NT2/D1 (cell line): ENCODE measurements at regions not wholly inside any gene's neighbourhood (a gene's known extent, or its start where the extent isn't known, plus 50 kb on each side); places are given as distances from the start of the nearest gene placed in this dataset.

Experiments
- DNase-seq: peaks from one replicate; pipeline ENCODE4 v3.0.0-alpha.2; 2011; ENCODE audit warnings: low read depth, low spot score
- H3K27me3 ChIP-seq: 2 replicates; pipeline ENCODE4 v1.6.0; 2011; ENCODE audit warnings: mild to moderate bottlenecking; ENCODE audit not compliant: insufficient read length, insufficient read depth
- H3K36me3 ChIP-seq: 2 replicates; pipeline ENCODE4 v1.6.1; 2011; ENCODE audit warnings: mild to moderate bottlenecking, low read length, mixed read lengths; ENCODE audit not compliant: insufficient read depth, insufficient read length
- H3K4me1 ChIP-seq: 2 replicates; pipeline ENCODE4 v1.5.1; 2011; ENCODE audit not compliant: insufficient read depth, insufficient read length
- H3K4me3 ChIP-seq: 2 replicates; pipeline ENCODE4 v1.5.1; 2011; ENCODE audit warnings: low read depth; ENCODE audit not compliant: insufficient read length
- H3K9ac ChIP-seq: 2 replicates; pipeline ENCODE4 v1.6.0; 2011; ENCODE audit warnings: low read depth; ENCODE audit not compliant: insufficient read length
- H3K9me3 ChIP-seq: 2 replicates; pipeline ENCODE4 v1.5.1; 2011; ENCODE audit warnings: mild to moderate bottlenecking, low read length; ENCODE audit not compliant: insufficient read depth
- SUZ12 ChIP-seq: IDR thresholded peaks from 2 replicates; pipeline ENCODE4 v1.6.1; 2011; ENCODE audit not compliant: insufficient read length, insufficient read depth; ENCODE audit errors: extremely low read depth
- YY1 ChIP-seq: IDR thresholded peaks from 2 replicates; pipeline ENCODE4 v1.6.1; 2011; ENCODE audit not compliant: insufficient read length, insufficient read depth
- ZNF274 ChIP-seq: IDR thresholded peaks from 2 replicates; pipeline ENCODE4 v1.6.1; 2011; ENCODE audit warnings: mild to moderate bottlenecking, low read depth, low read length

DNA sequence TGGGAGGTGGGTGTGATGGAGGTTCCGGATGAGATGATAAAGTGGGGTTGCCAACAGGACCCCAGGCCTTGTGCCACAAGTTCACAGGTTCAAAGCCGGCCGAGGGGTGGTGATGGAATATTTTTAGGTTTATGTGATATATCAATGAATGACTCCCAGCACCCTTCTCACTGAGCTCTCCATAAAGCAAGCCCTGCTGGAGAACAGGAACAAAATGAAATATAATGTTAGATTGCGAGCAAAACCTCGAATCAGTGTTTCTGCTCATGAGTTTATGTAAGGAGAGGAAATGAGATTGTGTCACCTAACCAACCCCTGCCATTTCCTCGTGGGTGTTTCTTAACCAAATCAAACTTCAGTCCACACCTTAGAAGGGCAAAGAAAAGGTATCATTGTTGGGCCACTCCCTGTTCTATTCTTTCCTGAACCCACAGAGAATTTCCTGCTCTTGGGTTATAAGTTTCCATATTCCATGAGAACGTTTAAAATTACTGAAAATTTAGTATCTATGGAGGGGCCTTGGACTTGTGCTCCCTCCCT, 192.2 kb upstream of the EXOC2 start:
- Histone ChIP-seq H3K4me3 (no peak overlapping the region), H3K4me1 (no peaks in the 10 kb centered on the region), H3K9me3 (no peaks in the 10 kb centered on the region), H3K36me3 (no peaks in the 10 kb centered on the region), H3K27me3 (no peaks in the 10 kb centered on the region), H3K9ac (no peak overlapping the region)
- TF ChIP-seq YY1 (no peak), SUZ12 (no peak), ZNF274 (no peak)
- no peak for DNase-seq

DNA sequence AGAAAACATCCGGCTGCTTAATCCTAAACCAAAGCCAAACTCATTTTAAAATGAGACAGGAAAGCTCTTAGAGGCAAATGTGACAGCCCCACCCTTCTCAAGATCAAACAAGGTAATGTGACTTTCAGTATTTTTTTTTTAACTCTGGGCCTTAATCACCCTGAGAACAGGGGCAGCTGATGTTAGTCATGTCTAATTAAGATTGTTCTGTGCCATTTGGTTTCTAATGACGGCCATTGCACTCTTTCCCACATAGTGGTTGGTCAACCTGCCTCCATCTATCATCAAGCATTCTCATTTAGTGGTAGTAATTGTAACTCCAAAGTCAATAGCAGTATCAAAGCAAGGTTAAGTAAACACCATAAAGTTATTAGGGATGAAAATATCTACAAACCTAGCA, 191.6 kb upstream of the EXOC2 start:
- DNase-seq: no peak
- TF ChIP-seq ZNF274 (no peak), SUZ12 (no peak), YY1 (no peak)
- no peak overlapping the region for H3K9ac ChIP-seq
- no peaks in the 10 kb centered on the region for H3K36me3 ChIP-seq
- no peaks in the 10 kb centered on the region for H3K27me3 ChIP-seq
- H3K4me3 ChIP-seq: no peak overlapping the region
- H3K4me1 ChIP-seq: no peaks in the 10 kb centered on the region
- H3K9me3 ChIP-seq: no peaks in the 10 kb centered on the region

DNA sequence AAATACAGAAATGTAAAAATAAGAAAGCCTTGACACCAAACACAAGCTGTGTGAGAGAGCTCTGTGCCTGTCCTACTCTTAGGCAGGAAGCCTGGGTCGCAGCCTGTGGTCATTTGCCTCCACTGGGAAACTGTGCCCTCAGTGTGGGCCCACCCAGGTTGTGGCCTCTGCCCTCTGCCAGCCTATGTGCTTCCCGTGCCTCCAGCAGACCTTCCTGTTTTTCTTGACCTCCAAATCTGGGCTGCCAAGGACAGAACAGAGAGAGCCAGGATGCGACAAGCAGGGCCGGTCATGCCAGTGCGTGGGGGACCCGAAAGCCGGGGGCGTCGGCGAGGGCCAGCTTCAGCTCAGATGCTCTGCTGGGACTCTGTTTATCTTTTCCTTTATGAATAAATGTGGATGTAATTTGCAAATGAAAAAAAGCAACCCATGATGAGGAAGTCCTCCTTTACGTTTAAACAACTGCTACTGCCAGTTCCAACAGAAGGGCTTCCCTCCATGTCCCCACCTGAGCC, 189.2 kb upstream of the EXOC2 start:
- no peak for DNase-seq
- Histone ChIP-seq H3K9me3 (no peaks in the 10 kb centered on the region), H3K4me1 (no peaks in the 10 kb centered on the region), H3K9ac (no peak overlapping the region), H3K4me3 (no peak overlapping the region), H3K36me3 (no peaks in the 10 kb centered on the region), H3K27me3 (no peaks in the 10 kb centered on the region)
- no peak for TF ChIP-seq YY1
- no peak for TF ChIP-seq SUZ12

DNA sequence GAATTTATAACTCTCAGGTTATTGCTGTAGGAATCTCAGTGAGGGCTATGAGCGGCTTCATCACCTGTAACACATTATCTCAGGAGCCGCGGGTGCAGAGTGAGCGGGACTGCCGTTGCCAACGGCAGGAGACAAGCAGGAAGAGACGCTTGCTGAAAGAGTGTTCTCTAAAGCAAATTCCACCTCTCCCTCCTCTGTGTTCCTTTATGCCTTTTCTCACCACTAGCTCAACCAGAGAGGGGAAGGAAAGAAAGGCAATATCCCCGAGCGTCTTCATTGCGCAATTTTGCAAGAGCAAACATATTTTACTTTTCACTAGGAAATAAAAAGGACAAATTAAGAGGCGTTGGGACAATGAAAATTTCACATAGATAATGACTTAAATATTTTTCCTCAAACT, 185.2 kb upstream of the EXOC2 start:
- Histone ChIP-seq H3K4me3 (no peak overlapping the region), H3K36me3 (no peaks in the 10 kb centered on the region), H3K9me3 (no peaks in the 10 kb centered on the region), H3K9ac (no peak overlapping the region), H3K4me1 (no peaks in the 10 kb centered on the region), H3K27me3 (no peaks in the 10 kb centered on the region)
- TF ChIP-seq YY1 (no peak), SUZ12 (no peak), ZNF274 (no peak)
- no peak for DNase-seq

DNA sequence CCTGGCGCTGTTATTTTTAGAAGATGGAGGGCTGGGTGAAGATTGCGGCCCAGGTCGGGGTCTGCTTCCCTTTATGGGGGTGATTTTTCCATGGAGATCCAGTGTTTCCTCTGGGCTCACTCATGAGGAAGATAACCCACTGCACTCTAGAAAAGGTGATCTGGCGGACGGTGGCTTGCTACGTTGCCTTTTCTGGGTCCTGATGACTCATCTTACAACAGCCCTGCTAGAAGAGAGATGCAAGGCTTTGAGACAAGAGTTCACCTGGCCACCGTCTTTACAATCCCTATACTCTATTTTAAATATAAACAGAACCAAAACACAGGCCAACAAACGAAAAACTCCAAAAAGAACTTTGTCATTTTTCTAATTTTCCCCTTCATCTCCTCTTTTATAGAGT, 182.1 kb upstream of the EXOC2 start:
- Histone ChIP-seq H3K9ac (no peak overlapping the region), H3K9me3 (no peaks in the 10 kb centered on the region), H3K4me3 (no peak overlapping the region), H3K36me3 (no peaks in the 10 kb centered on the region), H3K27me3 (no peaks in the 10 kb centered on the region), H3K4me1 (no peaks in the 10 kb centered on the region)
- no peak for TF ChIP-seq SUZ12
- TF ChIP-seq ZNF274: no peak
- no peak for TF ChIP-seq YY1
- DNase-seq: no peak

DNA sequence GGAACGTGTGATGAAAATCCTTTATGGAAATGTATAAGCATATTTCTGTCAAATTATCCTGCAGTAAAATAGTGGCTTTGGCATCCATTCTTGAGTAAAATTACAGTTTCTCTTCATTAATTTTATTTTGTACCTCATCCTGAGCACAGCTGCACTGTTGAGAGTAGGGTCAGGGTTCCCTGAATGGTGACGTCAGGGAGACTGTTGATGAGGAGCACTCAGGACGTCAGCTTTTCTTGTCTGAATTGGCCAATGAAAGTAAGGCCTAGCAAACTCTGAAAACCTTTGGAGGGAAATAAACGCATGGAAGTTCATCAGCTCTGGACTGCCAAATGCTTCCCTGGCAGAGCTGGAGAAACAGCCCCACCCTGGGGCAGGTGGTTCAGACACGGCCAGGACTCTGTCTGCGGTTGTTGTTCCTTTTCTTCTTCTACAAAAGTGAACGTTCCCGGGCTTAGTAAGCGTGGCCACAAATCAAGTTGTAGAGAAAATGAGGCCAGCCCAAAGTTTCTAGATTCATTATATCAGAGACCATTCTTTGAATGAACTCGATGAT, 179.7 kb upstream of the EXOC2 start:
- Histone ChIP-seq H3K27me3 (no peaks in the 10 kb centered on the region), H3K9ac (no peak overlapping the region), H3K4me1 (no peaks in the 10 kb centered on the region), H3K4me3 (no peak overlapping the region), H3K36me3 (no peaks in the 10 kb centered on the region), H3K9me3 (no peaks in the 10 kb centered on the region)
- TF ChIP-seq ZNF274 (no peak), SUZ12 (no peak), YY1 (no peak)
- DNase-seq: no peak

DNA sequence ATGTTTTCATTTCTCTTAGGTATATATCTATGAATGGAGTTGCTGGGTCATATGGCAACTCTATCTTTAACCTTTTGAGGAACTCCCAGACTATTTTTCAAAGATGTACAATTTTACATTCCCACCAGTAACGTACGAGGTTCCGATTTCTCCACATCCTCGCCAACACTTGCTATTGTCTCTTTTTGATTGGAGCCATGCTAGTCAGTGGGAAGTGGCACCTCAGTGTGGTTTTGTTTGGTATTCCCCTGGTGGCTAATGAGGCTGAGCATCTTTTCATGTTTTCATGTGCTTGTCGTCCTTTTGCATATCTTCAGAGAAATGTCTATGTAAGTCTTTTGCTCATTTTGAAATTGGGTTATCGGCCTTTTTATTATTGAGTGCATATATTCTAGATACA, 178.6 kb upstream of the EXOC2 start:
- Histone ChIP-seq H3K36me3 (no peaks in the 10 kb centered on the region), H3K4me1 (no peaks in the 10 kb centered on the region), H3K4me3 (no peak overlapping the region), H3K9me3 (no peaks in the 10 kb centered on the region), H3K27me3 (no peaks in the 10 kb centered on the region), H3K9ac (no peak overlapping the region)
- no peak for TF ChIP-seq YY1
- TF ChIP-seq ZNF274: no peak
- no peak for TF ChIP-seq SUZ12
- no peak for DNase-seq
